DOHH2 (cell line): ENCODE measurements at regions not wholly inside any gene's neighbourhood (a gene's known extent, or its start where the extent isn't known, plus 50 kb on each side); places are given as distances from the start of the nearest gene placed in this dataset.

Experiments used
- EZH2phosphoT487 ChIP-seq: fragments of 200-600 bp; sonication (generic); IDR thresholded peaks from 2 replicates; pipeline ENCODE4 v1.6.1; 2017; ENCODE audit warnings: borderline replicate concordance, mild to moderate bottlenecking, antibody characterized with exemption, low read length, moderate library complexity, mixed read lengths
- TF ChIP-seq, protein P1 (sequence below): fragments of 200-600 bp; sonication (generic); IDR thresholded peaks from one replicate; pipeline ENCODE4 v1.5.1; 2014; ENCODE audit warnings: antibody characterized with exemption, mild to moderate bottlenecking, low read depth, low read length; ENCODE audit not compliant: poor library complexity, severe bottlenecking

- TF ChIP-seq, protein P1, sequence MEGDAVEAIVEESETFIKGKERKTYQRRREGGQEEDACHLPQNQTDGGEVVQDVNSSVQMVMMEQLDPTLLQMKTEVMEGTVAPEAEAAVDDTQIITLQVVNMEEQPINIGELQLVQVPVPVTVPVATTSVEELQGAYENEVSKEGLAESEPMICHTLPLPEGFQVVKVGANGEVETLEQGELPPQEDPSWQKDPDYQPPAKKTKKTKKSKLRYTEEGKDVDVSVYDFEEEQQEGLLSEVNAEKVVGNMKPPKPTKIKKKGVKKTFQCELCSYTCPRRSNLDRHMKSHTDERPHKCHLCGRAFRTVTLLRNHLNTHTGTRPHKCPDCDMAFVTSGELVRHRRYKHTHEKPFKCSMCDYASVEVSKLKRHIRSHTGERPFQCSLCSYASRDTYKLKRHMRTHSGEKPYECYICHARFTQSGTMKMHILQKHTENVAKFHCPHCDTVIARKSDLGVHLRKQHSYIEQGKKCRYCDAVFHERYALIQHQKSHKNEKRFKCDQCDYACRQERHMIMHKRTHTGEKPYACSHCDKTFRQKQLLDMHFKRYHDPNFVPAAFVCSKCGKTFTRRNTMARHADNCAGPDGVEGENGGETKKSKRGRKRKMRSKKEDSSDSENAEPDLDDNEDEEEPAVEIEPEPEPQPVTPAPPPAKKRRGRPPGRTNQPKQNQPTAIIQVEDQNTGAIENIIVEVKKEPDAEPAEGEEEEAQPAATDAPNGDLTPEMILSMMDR: no peak
- TF ChIP-seq EZH2phosphoT487: no peak
These were observed 268.2 kb upstream of the PLEKHG7 start for GRCh38 chr12:92434607-92435025.
